BLaER1 (cell line): ENCODE measurements at regions not wholly inside any gene's neighbourhood (a gene's known extent, or its start where the extent isn't known, plus 50 kb on each side); places are given as distances from the start of the nearest gene placed in this dataset.

Source experiments
- H3K27ac ChIP-seq: shearing (Covaris generic); formaldehyde crosslinking; 2 replicates; pipeline ENCODE4 v1.8.1; 2022
- H3K27me3 ChIP-seq: shearing (Covaris generic); formaldehyde crosslinking; 2 replicates; pipeline ENCODE4 v1.8.1; 2022
- H3K36me3 ChIP-seq: shearing (Covaris generic); formaldehyde crosslinking; 2 replicates; pipeline ENCODE4 v1.8.1; 2022
- H3K4me1 ChIP-seq: shearing (Covaris generic); formaldehyde crosslinking; 2 replicates; pipeline ENCODE4 v1.8.1; 2022
- H3K4me2 ChIP-seq: shearing (Covaris generic); formaldehyde crosslinking; 2 replicates; pipeline ENCODE4 v1.8.1; 2022
- H3K4me3 ChIP-seq: shearing (Covaris generic); formaldehyde crosslinking; 2 replicates; pipeline ENCODE4 v1.8.1; 2022
- H3K9ac ChIP-seq: shearing (Covaris generic); formaldehyde crosslinking; 2 replicates; pipeline ENCODE4 v1.8.1; 2022
- H3K9me3 ChIP-seq: shearing (Covaris generic); formaldehyde crosslinking; 2 replicates; pipeline ENCODE4 v1.8.1; 2022
- H4K20me1 ChIP-seq: shearing (Covaris generic); formaldehyde crosslinking; 2 replicates; pipeline ENCODE4 v1.8.1; 2022
- Cebpa-rat ChIP-seq: shearing (Covaris generic); IDR thresholded peaks from 2 replicates; pipeline ENCODE4 v1.8.1; 2022

- no peak for TF ChIP-seq Cebpa-rat
Measured at GRCh38 chr10:124231168-124232155, 138.1 kb upstream of the CHST15 start.

GRCh38 chr10:124230635-124231167, 137.3 kb upstream of the CHST15 start:
- TF ChIP-seq Cebpa-rat = no peak
- Histone ChIP-seq H3K4me2 (no peak overlapping the region), H3K36me3 (no peaks in the 10 kb centered on the region), H3K4me1 (peaks cover 37% of the 10 kb centered on the region), H3K27ac (no peak overlapping the region), H3K27me3 (no peaks in the 10 kb centered on the region), H4K20me1 (no peaks in the 10 kb centered on the region), H3K4me3 (no peak overlapping the region), H3K9ac (no peak overlapping the region), H3K9me3 (no peaks in the 10 kb centered on the region)

More at GRCh38 chr10:124231168-124232155, 138.1 kb upstream of the CHST15 start:
- H3K27ac ChIP-seq = no peak overlapping the region
- H3K36me3 ChIP-seq = no peaks in the 10 kb centered on the region
- no peak overlapping the region for H3K9ac ChIP-seq
- H3K9me3 ChIP-seq = no peaks in the 10 kb centered on the region
- peaks cover 37% of the 10 kb centered on the region for H3K4me1 ChIP-seq
- peak overlapping the region; percentile 76 for H3K4me2 ChIP-seq
- no peak overlapping the region for H3K4me3 ChIP-seq
- no peaks in the 10 kb centered on the region for H3K27me3 ChIP-seq
- no peaks in the 10 kb centered on the region for H4K20me1 ChIP-seq

- Histone ChIP-seq H4K20me1 (no peaks in the 10 kb centered on the region), H3K36me3 (no peaks in the 10 kb centered on the region), H3K27ac (no peak overlapping the region), H3K27me3 (no peaks in the 10 kb centered on the region), H3K9ac (no peak overlapping the region), H3K4me2 (no peak overlapping the region), H3K4me3 (no peak overlapping the region), H3K9me3 (no peaks in the 10 kb centered on the region), H3K4me1 (peaks cover 37% of the 10 kb centered on the region)
- TF ChIP-seq Cebpa-rat = no peak
Measured at GRCh38 chr10:124229989-124230634, 136.7 kb upstream of the CHST15 start.

GRCh38 chr10:124229201-124229988, 136.0 kb upstream of the CHST15 start:
- Histone ChIP-seq H3K9ac (no peak overlapping the region), H3K27me3 (no peaks in the 10 kb centered on the region), H4K20me1 (no peaks in the 10 kb centered on the region), H3K36me3 (no peaks in the 10 kb centered on the region), H3K4me3 (no peak overlapping the region), H3K27ac (no peak overlapping the region), H3K4me1 (peaks cover 32% of the 10 kb centered on the region), H3K4me2 (no peak overlapping the region), H3K9me3 (no peaks in the 10 kb centered on the region)
- no peak for TF ChIP-seq Cebpa-rat

- Histone ChIP-seq H3K9ac (no peak overlapping the region), H3K4me1 (peaks cover 28% of the 10 kb centered on the region), H3K4me3 (no peak overlapping the region), H3K27me3 (no peaks in the 10 kb centered on the region), H4K20me1 (no peaks in the 10 kb centered on the region), H3K36me3 (no peaks in the 10 kb centered on the region), H3K4me2 (no peak overlapping the region), H3K9me3 (no peaks in the 10 kb centered on the region), H3K27ac (no peak overlapping the region)
- TF ChIP-seq Cebpa-rat = no peak
Measured at GRCh38 chr10:124228471-124228870, 135.1 kb upstream of the CHST15 start.

GRCh38 chr10:124227988-124228387, 134.6 kb upstream of the CHST15 start:
- Histone ChIP-seq H3K9me3 (no peaks in the 10 kb centered on the region), H4K20me1 (no peaks in the 10 kb centered on the region), H3K9ac (no peak overlapping the region), H3K4me3 (no peak overlapping the region), H3K27ac (no peak overlapping the region), H3K36me3 (no peaks in the 10 kb centered on the region), H3K27me3 (no peaks in the 10 kb centered on the region), H3K4me2 (no peak overlapping the region), H3K4me1 (peaks cover 28% of the 10 kb centered on the region)
- TF ChIP-seq Cebpa-rat = no peak

- no peaks in the 10 kb centered on the region for H3K9me3 ChIP-seq
- no peak overlapping the region for H3K9ac ChIP-seq
- H4K20me1 ChIP-seq = no peaks in the 10 kb centered on the region
- H3K27me3 ChIP-seq = no peaks in the 10 kb centered on the region
- H3K4me2 ChIP-seq = no peak overlapping the region
- no peaks in the 10 kb centered on the region for H3K36me3 ChIP-seq
- H3K4me3 ChIP-seq = no peak overlapping the region
- TF ChIP-seq Cebpa-rat = no peak
- H3K27ac ChIP-seq = no peak overlapping the region
- H3K4me1 ChIP-seq = peaks cover 28% of the 10 kb centered on the region
Measured at GRCh38 chr10:124227055-124227975, 133.9 kb upstream of the CHST15 start.

- Histone ChIP-seq H3K4me2 (no peak overlapping the region), H3K4me1 (peaks cover 28% of the 10 kb centered on the region), H3K27ac (no peak overlapping the region), H4K20me1 (no peaks in the 10 kb centered on the region), H3K27me3 (no peaks in the 10 kb centered on the region), H3K4me3 (no peak overlapping the region), H3K9ac (no peak overlapping the region), H3K36me3 (no peaks in the 10 kb centered on the region), H3K9me3 (no peaks in the 10 kb centered on the region)
- TF ChIP-seq Cebpa-rat = no peak
Measured at GRCh38 chr10:124226271-124227054, 133.1 kb upstream of the CHST15 start.
